Gastroesophageal sphincter (tissue), 3 donors: ENCODE measurements at regions not wholly inside any gene's neighbourhood (a gene's known extent, or its start where the extent isn't known, plus 50 kb on each side); places are given as distances from the start of the nearest gene placed in this dataset.

Experiments used
- CTCF ChIP-seq, 4 experiments: fragments of 200-600 bp in 2 of 4; fragments of 450-650 bp in 2 of 4; sonication (generic) in 1 of 4; IDR thresholded peaks; one replicate each; pipeline ENCODE4 v1.5.1; 2017 to 2019; ENCODE audit warnings: antibody characterized with exemption in 4 of 4, mild to moderate bottlenecking in 2 of 4, moderate library complexity in 2 of 4
- EP300 ChIP-seq: sonication (generic); formaldehyde crosslinking; IDR thresholded peaks from one replicate; pipeline ENCODE4 v1.6.1; 2017; ENCODE audit warnings: antibody characterized with exemption, mild to moderate bottlenecking
- POLR2AphosphoS5 ChIP-seq: sonication (generic); formaldehyde crosslinking; IDR thresholded peaks from one replicate; pipeline ENCODE4 v1.6.1; 2017; ENCODE audit warnings: antibody characterized with exemption

GRCh38 chr21:38086580-38086979 lies 170.2 kb upstream of the KCNJ15 start:
- TF ChIP-seq POLR2AphosphoS5 = no peak
- no peak for TF ChIP-seq CTCF (IDR thresholded peaks at IDR 0.05)
- TF ChIP-seq EP300 = no peak
